GM18873 (cell line): ENCODE measurements at regions not wholly inside any gene's neighbourhood (a gene's known extent, or its start where the extent isn't known, plus 50 kb on each side); places are given as distances from the start of the nearest gene placed in this dataset.

Experiments used
- ATAC-seq: cut with Tn5 transposase; IDR thresholded peaks from one replicate; pipeline ENCODE4 v1.9.1; 2021; ENCODE audit warnings: mild to moderate bottlenecking, moderate library complexity, moderate number of reproducible peaks; ENCODE audit not compliant: unreplicated experiment, low FRiP score

DNA sequence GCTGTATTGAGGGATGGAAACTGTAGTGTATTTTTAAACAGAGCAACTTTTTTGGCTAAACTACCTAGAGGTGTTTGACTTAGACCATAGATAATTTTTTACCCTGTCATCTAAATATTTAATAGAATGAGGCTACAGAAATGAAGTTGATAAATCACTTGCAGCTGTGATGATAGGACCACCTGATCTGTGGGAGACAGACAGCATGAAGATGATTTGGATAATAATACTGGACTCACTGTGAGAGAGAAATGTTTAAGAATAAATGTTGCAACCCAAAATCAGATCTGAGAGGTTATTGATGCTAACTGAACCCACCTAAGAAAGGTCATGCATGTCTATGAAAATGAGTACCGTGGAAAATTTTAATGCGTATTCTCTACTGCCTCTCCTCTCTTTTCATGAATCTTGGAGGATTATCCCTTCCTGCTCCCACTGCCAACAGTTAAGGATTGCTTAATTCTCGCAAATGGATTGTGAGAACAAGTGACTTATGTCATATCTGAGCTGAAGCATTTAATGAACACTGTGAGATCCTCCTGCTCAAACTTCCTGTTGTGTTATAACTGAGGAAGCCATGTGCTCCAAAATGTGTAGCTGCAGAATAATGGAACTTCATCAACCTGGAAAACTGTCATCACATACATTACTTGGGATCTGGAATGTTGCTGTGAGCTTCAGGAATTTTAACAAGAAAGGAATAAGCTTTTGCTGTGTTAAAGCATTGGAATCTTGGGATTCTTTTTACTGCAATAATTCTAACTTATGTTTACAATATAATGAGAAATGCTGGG lies 617.9 kb upstream of the CDH18 start:
- no peak for ATAC-seq

DNA sequence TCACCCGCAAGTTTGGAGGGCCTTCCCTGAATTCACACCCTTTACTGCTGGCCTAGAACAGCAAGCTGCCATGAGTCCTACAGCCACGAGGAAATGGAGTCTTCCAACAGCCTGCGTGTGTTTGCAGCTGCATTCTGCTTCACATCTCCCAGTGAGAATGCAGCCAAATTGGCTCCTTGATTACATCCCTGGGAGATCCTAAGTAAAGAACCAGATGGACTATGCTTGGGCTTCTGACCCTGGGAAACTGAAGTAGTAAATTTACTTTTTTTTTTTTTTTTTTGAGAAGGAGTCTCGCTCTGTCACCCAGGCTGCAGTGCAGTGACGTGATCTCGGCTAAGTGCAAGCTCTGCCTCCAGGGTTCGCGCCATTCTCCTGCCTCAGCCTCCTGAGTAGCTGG lies 617.0 kb upstream of the CDH18 start:
- no peak for ATAC-seq

DNA sequence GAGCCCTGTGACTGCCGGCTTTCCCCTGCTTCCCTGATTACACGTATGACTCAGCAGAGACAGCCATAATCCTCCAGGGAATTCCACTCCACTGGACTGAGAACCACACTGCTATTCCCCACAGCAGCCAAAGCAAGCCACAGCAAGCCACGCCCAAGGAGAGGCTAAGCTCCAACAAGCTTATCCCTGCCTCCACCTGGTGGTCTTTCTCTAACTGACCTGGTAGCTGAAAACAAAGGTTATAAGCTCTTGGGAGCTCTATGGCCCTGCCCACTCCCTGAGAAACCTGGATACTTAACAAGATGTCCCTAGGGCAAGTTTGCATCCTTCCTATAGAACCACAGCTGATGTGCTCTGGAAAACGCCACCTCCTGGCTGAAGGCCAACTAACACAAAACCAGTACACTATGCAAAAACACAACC lies 613.7 kb upstream of the CDH18 start:
- ATAC-seq, result no peak

DNA sequence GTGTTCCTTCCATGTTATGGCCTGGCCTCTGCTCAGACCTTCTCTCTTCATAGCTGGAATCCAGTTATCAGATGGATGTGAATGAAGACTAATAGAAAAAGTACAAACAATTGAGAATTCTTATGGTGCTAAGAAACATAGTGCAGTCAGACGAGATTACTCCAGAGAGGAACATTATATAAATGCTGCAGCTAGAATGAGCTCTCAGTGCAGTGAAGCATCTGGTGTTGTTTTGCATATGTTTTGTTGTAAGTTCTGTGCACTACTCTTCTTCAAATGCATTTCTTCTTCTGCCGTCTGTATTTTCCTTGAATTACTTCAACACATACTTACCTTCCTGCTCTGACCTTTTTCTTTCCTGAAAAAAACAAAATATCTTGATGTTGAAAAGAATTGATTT lies 602.4 kb upstream of the CDH18 start:
- ATAC-seq, result no peak

DNA sequence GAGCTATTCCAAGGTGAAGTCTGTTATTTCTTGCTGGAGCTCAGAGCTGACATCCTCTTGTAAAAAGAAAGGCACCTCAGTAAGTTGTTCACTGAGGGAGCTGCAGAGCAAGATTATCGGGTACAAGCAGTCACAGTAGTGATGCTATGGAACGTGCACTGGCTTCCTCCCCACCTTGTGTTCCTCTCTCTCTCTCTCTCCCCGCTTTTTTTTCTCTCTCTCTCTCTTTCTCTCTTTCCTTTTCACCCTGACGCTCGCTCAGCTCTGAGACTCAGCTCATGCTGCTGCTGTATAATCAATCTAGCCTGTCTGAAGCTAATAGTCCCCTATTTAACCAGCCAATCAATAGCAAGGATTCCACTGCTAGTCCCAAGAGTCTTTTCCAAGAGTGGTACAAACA lies 587.6 kb upstream of the CDH18 start:
- no peak for ATAC-seq

DNA sequence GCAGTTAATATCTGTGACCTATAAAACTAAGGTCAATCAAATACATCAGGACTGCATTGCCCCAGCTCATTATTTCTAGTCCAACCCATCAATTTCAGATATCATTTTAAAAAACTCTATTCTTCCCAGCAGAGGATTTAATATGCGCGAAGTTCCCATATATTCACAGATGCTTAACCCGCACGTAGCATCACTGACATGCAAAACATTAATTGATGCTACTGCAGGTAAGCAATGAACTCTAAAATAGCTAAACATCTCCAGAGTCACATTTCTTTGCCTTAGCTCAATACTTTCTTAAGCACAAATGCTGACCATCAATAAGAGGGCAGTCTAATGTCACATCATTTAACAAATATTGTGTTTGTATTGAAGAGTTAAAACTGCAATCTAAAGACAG lies 586.6 kb upstream of the CDH18 start:
- no peak for ATAC-seq

DNA sequence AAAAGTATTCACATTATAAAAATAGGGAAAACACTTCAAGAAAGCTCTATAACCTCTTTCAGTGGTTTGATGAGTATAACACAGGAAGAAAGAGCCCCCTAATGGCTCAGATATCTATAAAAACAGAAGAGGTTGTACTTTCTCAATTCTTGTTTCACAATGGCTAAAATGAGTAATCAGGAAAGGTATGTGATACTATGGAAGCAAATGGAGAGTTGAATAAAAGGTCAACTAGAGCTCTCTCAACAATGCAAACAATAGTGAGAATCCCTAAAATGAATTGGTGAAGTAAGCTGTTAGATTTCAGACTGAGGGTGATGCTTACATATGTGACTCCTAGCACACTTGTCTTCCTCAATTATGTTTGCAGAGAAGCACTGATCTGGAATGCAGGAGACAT lies 584.6 kb upstream of the CDH18 start:
- ATAC-seq, result no peak

DNA sequence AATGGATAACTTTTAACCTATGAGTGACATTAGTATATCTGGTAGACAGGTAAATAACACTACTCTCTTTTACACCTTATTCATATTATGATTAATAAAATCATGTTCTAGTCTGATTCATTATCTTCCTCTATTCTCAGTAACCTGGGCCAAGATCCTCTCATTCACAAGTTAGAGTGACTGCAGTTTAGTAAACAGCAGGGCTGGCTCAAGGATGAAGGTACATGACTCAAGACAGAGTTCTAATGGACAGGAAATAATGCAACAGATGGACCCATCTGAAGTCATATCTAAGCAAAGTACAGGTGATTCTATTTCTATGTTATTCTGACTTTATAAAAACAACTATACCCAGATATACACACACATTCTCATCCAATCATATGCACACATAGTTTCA lies 582.5 kb upstream of the CDH18 start:
- no peak for ATAC-seq

DNA sequence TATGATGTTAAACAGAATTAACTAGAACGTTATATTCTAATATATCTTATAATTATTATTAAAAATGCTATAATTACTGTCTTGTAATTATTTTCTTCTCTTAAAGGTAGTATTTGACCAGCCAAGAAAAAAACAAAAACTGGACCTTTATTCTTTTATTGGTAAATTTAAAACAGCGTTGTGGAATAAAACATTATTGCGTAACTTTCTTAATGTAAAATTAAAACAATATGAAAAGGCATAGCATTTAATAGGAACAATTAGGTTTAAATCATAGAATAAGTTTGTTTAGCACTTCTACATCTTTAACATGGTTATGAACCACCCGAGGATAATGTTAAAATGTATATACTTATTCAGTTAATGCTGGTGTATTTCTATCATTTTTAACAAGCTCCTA lies 574.5 kb upstream of the CDH18 start:
- ATAC-seq, result no peak

DNA sequence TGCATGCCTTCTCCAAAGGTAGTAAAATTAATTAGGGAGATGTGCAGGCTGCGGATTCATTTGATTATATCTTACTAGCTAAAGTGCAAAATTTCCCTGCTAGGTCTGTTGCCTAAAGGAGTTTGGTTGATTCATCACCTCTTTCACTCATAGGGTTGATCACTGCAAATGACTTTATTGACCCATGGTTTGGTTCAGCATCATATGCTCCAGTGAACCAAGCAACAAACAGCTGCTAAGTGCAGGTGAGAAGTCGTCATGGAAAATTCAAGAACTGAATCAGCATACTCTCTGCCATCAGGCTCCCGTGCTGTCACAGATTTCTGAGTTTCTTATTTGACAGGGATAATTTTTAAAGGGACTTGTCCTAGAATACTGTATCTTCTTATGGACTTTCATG lies 571.8 kb upstream of the CDH18 start:
- no peak for ATAC-seq

DNA sequence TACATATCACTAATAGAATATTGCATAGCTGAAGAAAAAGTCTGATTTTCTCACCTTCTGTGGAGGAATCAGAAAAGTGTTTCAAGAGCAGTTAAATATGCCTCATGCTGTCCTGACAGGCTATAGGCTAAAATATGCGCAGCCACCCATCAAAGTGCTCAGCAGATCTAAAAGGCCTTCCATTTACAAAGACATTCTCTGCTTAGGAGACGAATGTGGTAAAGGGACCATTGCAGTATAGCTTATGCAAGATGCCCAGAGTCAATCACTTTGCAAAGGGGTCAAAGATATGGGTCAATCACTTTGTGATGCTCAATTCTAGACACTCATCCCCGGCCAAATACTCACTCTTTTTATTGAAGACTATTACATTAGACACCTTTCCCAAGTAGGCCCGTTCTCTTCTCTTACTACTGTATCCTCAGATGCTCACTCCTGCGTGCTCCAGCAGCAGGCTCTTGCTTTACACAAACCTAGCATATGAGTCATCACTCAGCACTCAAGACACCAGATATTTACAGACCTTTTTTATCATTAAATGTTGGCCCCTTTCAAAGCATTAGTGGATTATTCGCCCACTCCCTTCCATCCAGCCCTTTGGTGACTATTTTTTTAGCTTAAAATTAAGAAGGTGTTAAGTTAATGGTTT lies 568.2 kb upstream of the CDH18 start:
- no peak for ATAC-seq

DNA sequence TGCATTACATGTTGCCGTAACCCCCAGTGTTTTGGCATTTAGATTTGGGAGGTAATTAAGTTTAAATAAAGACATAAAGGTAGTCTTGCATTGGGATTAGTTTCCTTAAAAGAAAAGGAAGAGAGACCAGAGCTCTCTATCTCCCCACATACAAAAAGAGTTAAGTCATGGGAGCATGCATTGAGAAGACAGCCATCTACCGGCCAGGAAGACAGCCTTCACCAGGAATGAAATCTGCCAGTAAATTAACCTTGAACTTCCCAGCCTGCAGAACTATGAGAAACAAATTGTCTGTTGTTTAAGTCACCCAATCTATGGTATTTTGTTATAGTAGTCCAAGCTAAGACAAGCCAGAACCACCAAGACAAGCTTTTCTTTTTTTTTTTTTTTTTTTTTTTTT lies 567.0 kb upstream of the CDH18 start:
- ATAC-seq, result no peak

DNA sequence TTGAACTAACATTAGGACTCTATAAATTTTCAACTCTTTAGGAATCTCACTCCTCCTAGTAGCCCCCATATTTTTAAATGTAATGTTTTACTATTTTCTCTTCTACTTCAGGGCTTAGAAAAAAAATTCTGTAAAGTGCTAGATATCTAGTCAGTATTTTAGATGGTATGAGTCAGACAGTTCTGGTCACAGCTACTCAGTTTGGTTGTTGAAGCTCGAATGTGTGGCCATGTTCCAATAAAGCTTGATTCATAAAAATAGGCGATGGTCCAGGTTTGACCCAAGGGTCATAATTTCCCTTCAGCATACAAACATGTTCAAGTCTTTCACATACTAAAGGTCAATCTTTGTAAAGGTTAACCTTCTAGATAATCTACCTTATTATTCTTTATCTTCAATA lies 566.0 kb upstream of the CDH18 start:
- ATAC-seq, result no peak

DNA sequence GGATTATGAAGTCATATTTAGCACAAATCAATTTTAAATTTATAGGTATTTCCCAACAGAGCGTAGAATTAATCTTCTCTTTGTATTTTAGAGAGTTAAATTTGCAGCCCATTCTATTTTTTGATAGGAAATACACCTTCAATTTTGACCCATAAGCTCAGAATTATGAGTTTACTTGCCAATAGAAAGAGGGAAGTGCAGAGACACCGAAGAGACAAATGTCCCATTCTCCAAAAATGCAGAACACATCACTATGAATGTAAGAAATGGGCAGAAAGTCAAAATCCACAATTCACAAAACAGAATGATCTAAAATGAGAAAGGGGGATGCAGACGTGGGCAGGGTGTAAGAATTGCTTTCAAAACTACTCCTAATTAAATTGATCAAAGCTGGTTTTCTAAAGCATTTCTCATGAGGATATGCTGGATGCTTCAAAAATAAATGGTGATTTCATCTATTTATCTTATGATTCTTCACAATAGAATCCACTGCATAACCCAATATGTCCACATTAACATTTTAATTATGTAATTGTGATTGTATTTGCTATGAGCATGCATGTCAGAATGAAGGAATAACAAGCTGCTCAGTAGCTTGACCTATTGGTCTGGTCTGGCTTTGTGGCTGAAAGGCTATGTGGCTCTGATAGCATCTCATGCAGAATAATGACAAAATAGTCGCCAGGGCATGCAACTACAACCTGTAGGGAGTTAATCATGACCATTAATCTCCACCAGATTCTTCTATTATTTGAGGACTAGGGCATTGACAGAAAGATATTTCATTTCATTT lies 550.1 kb upstream of the CDH18 start:
- ATAC-seq, result no peak

DNA sequence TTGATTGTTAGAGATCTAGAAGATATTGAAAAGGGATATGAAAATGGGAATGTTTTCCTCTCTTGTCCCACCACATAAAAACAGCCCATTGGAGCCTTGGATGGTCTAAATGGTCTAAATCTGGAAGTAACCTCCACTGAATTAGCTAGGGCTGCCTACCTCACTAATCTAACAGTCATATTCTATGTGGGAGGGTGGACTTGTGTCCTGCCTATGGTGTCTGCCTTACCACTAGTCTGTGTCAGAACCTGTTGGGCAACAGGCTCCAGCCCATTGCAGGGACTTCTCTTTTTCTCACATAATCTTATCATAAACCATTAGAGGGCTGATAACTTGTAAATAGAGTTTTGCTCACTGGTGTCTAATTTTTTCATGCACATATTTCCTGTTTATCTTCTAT lies 548.8 kb upstream of the CDH18 start:
- no peak for ATAC-seq

DNA sequence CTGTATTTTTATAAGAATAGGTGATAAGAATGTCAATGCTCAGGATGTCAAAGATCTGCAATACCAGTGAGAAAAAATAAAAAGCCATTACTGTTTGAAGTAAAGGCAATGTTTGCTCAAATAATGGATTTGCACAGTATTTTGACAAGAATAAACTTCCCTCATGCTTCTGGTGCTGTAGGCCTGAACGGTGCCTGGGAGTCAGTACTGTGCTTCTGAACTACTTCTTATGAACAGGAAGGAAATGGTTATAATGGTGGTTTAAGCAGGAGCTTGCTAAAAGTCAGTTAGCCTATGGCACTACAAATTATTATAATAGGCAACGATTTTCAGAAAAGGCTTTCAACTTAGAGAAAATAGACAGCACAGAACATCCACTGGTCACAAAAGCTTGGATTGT lies 548.3 kb upstream of the CDH18 start:
- no peak for ATAC-seq

DNA sequence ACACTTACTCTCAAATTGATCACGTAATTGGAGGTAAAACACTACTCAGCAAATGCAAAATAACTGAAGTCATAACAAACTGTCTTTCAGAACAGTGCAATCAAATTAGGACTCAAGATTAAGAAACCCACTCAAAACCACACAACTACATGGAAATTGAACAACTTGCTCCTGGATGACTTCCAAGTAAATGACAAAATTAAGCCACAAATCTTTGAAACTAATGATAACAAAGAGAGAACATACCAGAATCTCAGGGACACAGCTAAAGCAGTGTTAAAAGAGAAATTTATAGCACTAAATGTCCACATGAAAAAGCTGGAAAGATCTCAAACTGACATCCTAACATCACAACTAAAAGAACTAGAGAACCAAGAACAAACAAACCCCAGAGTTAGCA lies 540.5 kb upstream of the CDH18 start:
- ATAC-seq, result no peak

DNA sequence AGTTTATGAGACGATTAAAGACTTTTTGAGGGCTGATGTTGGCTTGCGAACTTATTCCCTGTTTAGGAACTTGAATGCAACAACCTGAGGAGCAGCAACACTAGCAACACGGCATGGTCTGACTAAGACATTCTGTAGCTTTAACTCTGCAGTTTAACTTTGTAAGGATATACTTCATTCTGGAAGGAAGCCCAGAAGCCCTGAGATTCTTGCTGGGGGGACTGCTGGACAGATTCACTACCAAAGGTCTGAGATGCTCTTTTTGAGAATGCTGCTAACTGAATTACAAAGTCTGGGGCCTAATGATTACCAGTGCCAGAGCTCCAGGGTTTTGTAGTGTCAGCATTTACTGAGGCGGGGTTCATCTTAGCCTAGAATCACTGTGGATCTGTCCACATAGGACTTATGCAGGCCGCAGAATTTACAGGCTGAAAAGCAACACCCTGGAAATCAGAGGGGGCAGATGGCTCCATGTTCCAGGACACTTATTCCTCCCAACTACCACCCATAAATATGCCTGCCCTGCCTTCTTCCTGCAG lies 537.1 kb upstream of the CDH18 start:
- ATAC-seq, result no peak

DNA sequence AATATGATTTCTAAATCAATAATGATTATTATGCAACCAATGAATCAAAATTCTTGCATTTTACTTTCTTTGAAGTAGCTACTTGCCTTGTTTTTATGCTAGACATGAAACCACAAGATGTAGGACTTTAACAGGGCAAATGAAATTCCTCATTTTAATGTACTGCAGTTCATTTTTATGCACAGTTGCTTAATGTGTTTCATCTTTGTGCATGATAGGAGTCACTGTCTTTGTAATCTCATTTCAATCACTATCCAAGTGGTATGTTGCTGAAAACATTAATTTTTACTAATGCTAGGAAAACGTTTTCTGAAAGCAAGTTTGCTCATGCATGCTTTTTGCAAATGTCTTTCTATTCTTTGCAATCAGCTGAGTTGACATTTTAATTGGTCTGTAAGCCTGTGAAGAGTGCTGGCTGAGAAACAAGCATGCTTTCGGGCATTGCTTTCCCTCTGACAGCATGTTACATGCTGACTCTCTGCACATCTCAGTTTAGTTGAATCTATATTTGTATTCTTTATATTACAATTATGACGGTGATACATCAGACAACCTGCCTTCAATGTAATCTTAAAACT lies 535.0 kb upstream of the CDH18 start:
- no peak for ATAC-seq

DNA sequence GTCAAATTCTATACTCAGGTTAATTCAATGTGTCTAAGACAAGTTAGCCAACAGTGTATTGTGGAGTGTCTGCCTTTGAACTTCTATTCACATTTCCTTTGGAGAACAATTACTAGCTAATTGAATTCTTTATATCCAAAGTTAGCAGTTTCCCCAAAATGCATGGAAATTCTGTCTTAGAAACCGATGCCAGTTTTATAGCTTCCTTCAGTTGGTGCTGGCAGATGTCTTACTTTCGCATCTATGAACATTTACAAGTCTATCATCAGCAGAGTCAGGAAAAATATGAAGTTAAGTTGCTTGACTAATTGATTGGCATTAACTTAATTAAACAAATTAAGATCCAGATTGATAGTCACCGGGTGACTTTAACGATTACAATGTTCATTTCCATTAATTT lies 527.6 kb upstream of the CDH18 start:
- ATAC-seq, result no peak

DNA sequence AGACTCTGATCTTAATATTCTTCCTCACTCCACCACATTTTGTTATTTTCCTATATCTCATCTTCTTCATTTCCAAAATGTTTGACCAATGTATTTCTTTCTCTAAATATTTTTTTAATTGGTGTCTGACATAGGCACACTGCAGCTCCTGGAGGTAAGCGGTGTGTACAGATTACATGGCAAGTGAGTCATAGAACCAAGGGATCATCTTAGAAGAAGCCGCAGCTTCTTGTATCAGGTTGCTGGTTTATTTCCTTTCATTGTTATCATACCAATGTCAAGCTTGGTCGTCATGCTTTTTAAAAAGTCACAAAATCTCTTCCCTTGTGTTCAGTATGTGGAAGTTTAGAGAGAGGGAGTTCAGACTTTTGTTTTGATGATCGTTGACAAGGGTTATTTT lies 526.1 kb upstream of the CDH18 start:
- ATAC-seq, result no peak
